B cell (primary cell): ENCODE measurements at regions not wholly inside any gene's neighbourhood (a gene's known extent, or its start where the extent isn't known, plus 50 kb on each side); places are given as distances from the start of the nearest gene placed in this dataset.

Source experiments
- ATAC-seq: fragments of 200-7000 bp; cut with Tn5 transposase; one replicate; pipeline ENCODE4 v1.10.0; 2021; ENCODE audit warnings: low read depth, mild to moderate bottlenecking, moderate number of reproducible peaks, moderate library complexity
- CTCF ChIA-PET: fragments of 350-600 bp; sonication (Branson Sonifier 250); formaldehyde crosslinking; loops from one replicate; lab custom pipeline; 2021; ENCODE audit warnings: antibody characterized with exemption, inconsistent platforms; lab: Charles Lee
- POLR2A ChIA-PET: fragments of 350-600 bp; sonication (Branson Sonifier 250); formaldehyde crosslinking; loops from one replicate; lab custom pipeline; 2021; ENCODE audit warnings: antibody characterized with exemption; lab: Charles Lee
- DNase-seq: peaks from one replicate; pipeline ENCODE4 v3.0.0; 2013
- H2AFZ ChIP-seq: 2 replicates; pipeline ENCODE4 v1.6.1; 2012; ENCODE audit warnings: mild to moderate bottlenecking, low read depth, low read length; ENCODE audit not compliant: insufficient read depth, poor library complexity, severe bottlenecking
- H3K27ac ChIP-seq, 2 donors: 1 replicate in 1 of 2; 2 replicates in 1 of 2; pipeline ENCODE4 v1.5.1; 2012 to 2013; ENCODE audit warnings: low read length in 2 of 2, mild to moderate bottlenecking in 2 of 2, moderate library complexity in 1 of 2
- H3K27me3 ChIP-seq, 4 experiments: fragments of 200-600 bp in 1 of 4; sonication (generic) in 1 of 4; replicated peaks in 1 of 4; 1 replicate in 2 of 4; 2 replicates in 2 of 4; pipeline versions ENCODE4 v1.6.1 to v1.7.0; 2013 to 2016; ENCODE audit warnings: low read length in 3 of 4, mild to moderate bottlenecking in 2 of 4, mixed read lengths in 1 of 4, moderate library complexity in 1 of 4; ENCODE audit not compliant: insufficient read depth in 4 of 4, control insufficient read depth in 3 of 4; ENCODE audit errors: control extremely low read depth in 1 of 4
- H3K36me3 ChIP-seq, 2 experiments: replicated peaks in 1 of 2; 1 replicate in 1 of 2; 2 replicates in 1 of 2; pipeline versions ENCODE4 v1.6.1 to v1.7.1; 2013; ENCODE audit warnings: low read length in 1 of 2; ENCODE audit not compliant: insufficient read depth in 2 of 2, control insufficient read depth in 1 of 2; ENCODE audit errors: control extremely low read depth in 1 of 2, extremely low read depth in 1 of 2
- H3K4me1 ChIP-seq, 2 donors: fragments of 200-600 bp in 1 of 2; sonication (generic) in 1 of 2; 1 replicate in 1 of 2; 2 replicates in 1 of 2; pipeline versions ENCODE4 v1.5.1 to v1.6.1; 2013 to 2017; ENCODE audit warnings: low read length in 2 of 2; ENCODE audit not compliant: control insufficient read depth in 2 of 2, insufficient read depth in 2 of 2
- H3K4me2 ChIP-seq: replicated peaks from 2 replicates; pipeline ENCODE3; 2012; ENCODE audit warnings: mild to moderate bottlenecking, low read depth, low read length; ENCODE audit not compliant: poor library complexity, severe bottlenecking
- H3K4me3 ChIP-seq, 5 experiments: fragments of 200-600 bp in 1 of 5; sonication (generic) in 1 of 5; 1 replicate in 3 of 5; 2 replicates in 2 of 5; pipeline versions ENCODE4 v1.5.1 to v1.7.0; 2011 to 2016; ENCODE audit warnings: low read length in 4 of 5, mild to moderate bottlenecking in 4 of 5, low read depth in 2 of 5, control low read depth in 1 of 5, moderate library complexity in 1 of 5; ENCODE audit not compliant: insufficient read depth in 1 of 5; ENCODE audit errors: control extremely low read depth in 1 of 5, extremely low read depth in 1 of 5
- H3K79me2 ChIP-seq: fragments of 200-600 bp; sonication (generic); one replicate; pipeline ENCODE4 v1.6.0; 2016; ENCODE audit warnings: low read length; ENCODE audit not compliant: control insufficient read depth, insufficient read depth
- H3K9ac ChIP-seq: fragments of 200-600 bp; sonication (generic); 2 replicates; pipeline ENCODE4 v1.6.1; 2017; ENCODE audit warnings: mild to moderate bottlenecking, low read length, moderate library complexity
- H3K9me3 ChIP-seq, 3 donors: one replicate each; pipeline versions ENCODE4 v1.6.1 to v1.7.1; 2013; ENCODE audit warnings: low read length in 2 of 3; ENCODE audit not compliant: control insufficient read depth in 2 of 3, insufficient read depth in 1 of 3; ENCODE audit errors: control extremely low read depth in 1 of 3
- H4K20me1 ChIP-seq: 2 replicates; pipeline ENCODE4 v1.6.0; 2012; ENCODE audit warnings: mild to moderate bottlenecking, low read length; ENCODE audit not compliant: insufficient read depth, control insufficient read depth, poor library complexity, severe bottlenecking
- H3K27ac Mint-ChIP-seq: one replicate; pipeline ENCODE4 v1.8.0; 2021; ENCODE audit warnings: mixed read lengths
- H3K27me3 Mint-ChIP-seq: one replicate; pipeline ENCODE4 v1.8.0; 2021; ENCODE audit warnings: mixed read lengths
- H3K4me1 Mint-ChIP-seq: one replicate; pipeline ENCODE4 v1.8.0; 2021; ENCODE audit warnings: mixed read lengths
- H3K4me3 Mint-ChIP-seq: one replicate; pipeline ENCODE4 v1.8.0; 2021; ENCODE audit warnings: mixed read lengths
- H3K9me3 Mint-ChIP-seq: one replicate; pipeline ENCODE4 v1.8.0; 2022; ENCODE audit warnings: mixed read lengths; ENCODE audit not compliant: insufficient read depth
- CTCF ChIP-seq: fragments of 200-600 bp; IDR thresholded peaks from one replicate; pipeline ENCODE4 v1.8.0; 2022; ENCODE audit warnings: antibody characterized with exemption, mild to moderate bottlenecking
- EZH2 ChIP-seq: IDR thresholded peaks from 2 replicates; pipeline ENCODE4 v1.6.1; 2012; ENCODE audit warnings: borderline replicate concordance, low read depth, mild to moderate bottlenecking, moderate library complexity, low read length; ENCODE audit not compliant: insufficient read depth, poor library complexity, severe bottlenecking
- WGBS: methylation state at CpG from one replicate; pipeline ENCODE4 v1.1.5; 2013; ENCODE audit warnings: missing lambda C conversion rate; ENCODE audit not compliant: insufficient coverage; 5-methylcytosine and 5-hydroxymethylcytosine counted together
- intact Hi-C: fragments of 100-400 bp; cut with micrococcal nuclease; formaldehyde crosslinking; loops from one replicate; pipeline ENCODE4 v1.10.0; 2022

GRCh38 chr9:97788763-97789663 lies 64.0 kb upstream of the FOXE1 start:
- CTCF ChIA-PET = no interaction called here
- Histone ChIP-seq H3K79me2 (no peaks in the 10 kb centered on the region), H2AFZ (no peak overlapping the region), H3K4me3 (no peak overlapping the region), H3K9ac (no peak overlapping the region), H3K27ac (no peak overlapping the region), H3K4me2 (no peak overlapping the region), H3K4me1 (no peaks in the 10 kb centered on the region), H4K20me1 (no peaks in the 10 kb centered on the region), H3K27me3 (peaks cover 0 to 5% (median 2%) of the 10 kb centered on the region in 4 experiments), H3K9me3 (no peaks in the 10 kb centered on the region), H3K36me3 (no peaks in the 10 kb centered on the region)
- POLR2A ChIA-PET = no interaction called here
- no peak for DNase-seq
- 83% methylated on average over 4 of the region's 7 CpGs for WGBS
- Mint-ChIP-seq H3K4me1 (no peaks in the 10 kb centered on the region), H3K9me3 (no peaks in the 10 kb centered on the region), H3K27me3 (peaks cover 14% of the 10 kb centered on the region), H3K27ac (no peak overlapping the region), H3K4me3 (no peak overlapping the region)
- TF ChIP-seq EZH2 (no peak), CTCF (no peak)
- ATAC-seq = no peak
- intact Hi-C loops = no loop called here

- intact Hi-C loops = no loop called here
- TF ChIP-seq CTCF (no peak), EZH2 (no peak)
Observed at GRCh38 chr9:97790542-97790941, 62.5 kb upstream of the FOXE1 start.

More at GRCh38 chr9:97790542-97790941, 62.5 kb upstream of the FOXE1 start:
- Mint-ChIP-seq H3K4me1 (no peaks in the 10 kb centered on the region), H3K9me3 (no peaks in the 10 kb centered on the region), H3K27me3 (peaks cover 11% of the 10 kb centered on the region), H3K4me3 (no peak overlapping the region), H3K27ac (no peak overlapping the region)
- Histone ChIP-seq H3K79me2 (no peaks in the 10 kb centered on the region), H3K9ac (no peak overlapping the region), H3K27me3 (peaks cover 0 to 10% (median 2%) of the 10 kb centered on the region in 4 experiments), H3K27ac (no peak overlapping the region), H3K4me1 (no peaks in the 10 kb centered on the region), H2AFZ (no peak overlapping the region), H4K20me1 (no peaks in the 10 kb centered on the region), H3K9me3 (no peaks in the 10 kb centered on the region), H3K4me2 (no peak overlapping the region), H3K36me3 (no peaks in the 10 kb centered on the region), H3K4me3 (no peak overlapping the region)
- no peak for DNase-seq
- ChIA-PET CTCF (no interaction called here), POLR2A (no interaction called here)
- ATAC-seq = no peak
- WGBS = 93% methylated on average over 5 of the region's 5 CpGs
